CD4-positive, alpha-beta T cell (primary cell): ENCODE measurements at regions not wholly inside any gene's neighbourhood (a gene's known extent, or its start where the extent isn't known, plus 50 kb on each side); places are given as distances from the start of the nearest gene placed in this dataset.

Source experiments
- ATAC-seq: fragments of 200-7000 bp; cut with Tn5 transposase; one replicate; pipeline ENCODE4 v1.10.0; 2022; ENCODE audit warnings: mild to moderate bottlenecking; ENCODE audit not compliant: poor library complexity
- CTCF ChIA-PET: fragments of 350-600 bp; sonication (Branson Sonifier 250); formaldehyde crosslinking; loops from one replicate; lab custom pipeline; 2021; ENCODE audit warnings: antibody characterized with exemption, inconsistent platforms; lab: Charles Lee
- POLR2A ChIA-PET: fragments of 350-600 bp; sonication (Branson Sonifier 250); formaldehyde crosslinking; loops from one replicate; lab custom pipeline; 2021; ENCODE audit warnings: antibody characterized with exemption, inconsistent platforms; lab: Charles Lee
- DNase-seq, 14 experiments: peaks; one replicate each; pipeline ENCODE4 v3.0.0-alpha.2; 2013 to 2020; ENCODE audit warnings: mixed read lengths in 2 of 14
- H3K27ac ChIP-seq, 2 donors: one replicate each; pipeline versions ENCODE4 v1.5.1 to v1.7.0; 2013; ENCODE audit warnings: low read length in 2 of 2, low read depth in 1 of 2, mild to moderate bottlenecking in 1 of 2
- H3K27me3 ChIP-seq, 2 experiments: 1 replicate in 1 of 2; 2 replicates in 1 of 2; pipeline versions ENCODE4 v1.6.1 to v1.7.0; 2013; ENCODE audit warnings: low read length in 2 of 2, control low read depth in 1 of 2, mild to moderate bottlenecking in 1 of 2, moderate library complexity in 1 of 2; ENCODE audit not compliant: insufficient read depth in 2 of 2, control insufficient read depth in 1 of 2
- H3K36me3 ChIP-seq: one replicate; pipeline ENCODE4 v1.6.1; 2013; ENCODE audit warnings: low read length, control low read depth; ENCODE audit not compliant: insufficient read depth
- H3K4me1 ChIP-seq: one replicate; pipeline ENCODE4 v1.6.1; 2013; ENCODE audit warnings: low read length, control low read depth; ENCODE audit not compliant: insufficient read depth
- H3K4me3 ChIP-seq: one replicate; pipeline ENCODE4 v1.5.1; 2013; ENCODE audit warnings: mild to moderate bottlenecking, low read length, moderate library complexity
- H3K9me3 ChIP-seq, 2 experiments: 1 replicate in 1 of 2; 2 replicates in 1 of 2; pipeline versions ENCODE4 v1.6.1 to v1.7.0; 2013; ENCODE audit warnings: low read length in 2 of 2, mild to moderate bottlenecking in 2 of 2, control low read depth in 1 of 2, moderate library complexity in 1 of 2; ENCODE audit not compliant: control insufficient read depth in 1 of 2, insufficient read depth in 1 of 2
- H3K27ac Mint-ChIP-seq: one replicate; pipeline ENCODE4 v1.8.0; 2020; ENCODE audit warnings: mixed read lengths
- H3K27me3 Mint-ChIP-seq: one replicate; pipeline ENCODE4 v1.8.0; 2021; ENCODE audit warnings: mixed read lengths
- H3K36me3 Mint-ChIP-seq: one replicate; pipeline ENCODE4 v1.8.0; 2021; ENCODE audit warnings: low read depth, mixed read lengths
- H3K4me1 Mint-ChIP-seq: one replicate; pipeline ENCODE4 v1.8.0; 2021; ENCODE audit warnings: low read depth, mixed read lengths
- H3K4me3 Mint-ChIP-seq: one replicate; pipeline ENCODE4 v1.8.0; 2020; ENCODE audit warnings: mild to moderate bottlenecking, mixed read lengths
- H3K9me3 Mint-ChIP-seq: one replicate; pipeline ENCODE4 v1.8.0; 2020; ENCODE audit warnings: mixed read lengths
- CTCF ChIP-seq: fragments of 200-600 bp; IDR thresholded peaks from one replicate; pipeline ENCODE4 v1.8.0; 2022; ENCODE audit warnings: antibody characterized with exemption, mild to moderate bottlenecking
- intact Hi-C, 2 experiments: fragments of 100-400 bp; cut with DNase I in 1 of 2; cut with micrococcal nuclease in 1 of 2; formaldehyde crosslinking; loops; one replicate each; pipeline versions ENCODE4 v1.15.1 to v1.9.0; 2023 to 2025; cut with DNase I, micrococcal nuclease

- DNase-seq (no peak), ATAC-seq (no peak)
- Mint-ChIP-seq H3K4me3 (no peak overlapping the region), H3K27me3 (no peaks in the 10 kb centered on the region), H3K4me1 (no peaks in the 10 kb centered on the region), H3K9me3 (no peaks in the 10 kb centered on the region), H3K36me3 (no peaks in the 10 kb centered on the region), H3K27ac (no peak overlapping the region)
- POLR2A ChIA-PET: no interaction called here
- no peak for TF ChIP-seq CTCF
- no peaks in the 10 kb centered on the region for H3K4me1 ChIP-seq
- H3K27ac ChIP-seq: no peak overlapping the region
- no peaks in the 10 kb centered on the region for H3K36me3 ChIP-seq
- CTCF ChIA-PET: no interaction called here
- intact Hi-C loops: loop anchor here in 1 of 2 experiments (10.0 kb wide), 1 partner anchor 59 kb away; no protein-coding TSS in a partner anchor
- no peaks in the 10 kb centered on the region for H3K27me3 ChIP-seq
- H3K9me3 ChIP-seq: peaks cover 0 to 4% of the 10 kb centered on the region in 2 experiments
- H3K4me3 ChIP-seq: no peak overlapping the region
Observed at GRCh38 chr17:71085238-71086033, 916.1 kb downstream of the KCNJ2 start.

GRCh38 chr17:71089431-71089830 is 920.1 kb downstream of the KCNJ2 start:
- ATAC-seq (no peak), DNase-seq (no peak)
- Histone ChIP-seq H3K27ac (no peak overlapping the region), H3K4me3 (no peak overlapping the region), H3K9me3 (no peaks in the 10 kb centered on the region), H3K4me1 (no peaks in the 10 kb centered on the region), H3K27me3 (no peaks in the 10 kb centered on the region), H3K36me3 (no peaks in the 10 kb centered on the region)
- ChIA-PET CTCF (no interaction called here), POLR2A (no interaction called here)
- no peak overlapping the region for H3K4me3 Mint-ChIP-seq
- peaks cover 8% of the 10 kb centered on the region for H3K9me3 Mint-ChIP-seq
- intact Hi-C loops: loop anchor here in 1 of 2 experiments (10.0 kb wide), 1 partner anchor 55 kb away; no protein-coding TSS in a partner anchor
- no peaks in the 10 kb centered on the region for H3K36me3 Mint-ChIP-seq
- H3K27ac Mint-ChIP-seq: no peak overlapping the region
- H3K4me1 Mint-ChIP-seq: no peaks in the 10 kb centered on the region
- H3K27me3 Mint-ChIP-seq: no peaks in the 10 kb centered on the region
- TF ChIP-seq CTCF: no peak

- no peak overlapping the region for H3K27ac Mint-ChIP-seq
- Histone ChIP-seq H3K4me1 (no peaks in the 10 kb centered on the region), H3K9me3 (peaks cover 0 to 3% of the 10 kb centered on the region in 2 experiments), H3K4me3 (no peak overlapping the region), H3K36me3 (no peaks in the 10 kb centered on the region), H3K27ac (no peak overlapping the region), H3K27me3 (no peaks in the 10 kb centered on the region)
- H3K9me3 Mint-ChIP-seq: peaks cover 11% of the 10 kb centered on the region
- intact Hi-C loops: no loop called here
- TF ChIP-seq CTCF: no peak
- H3K36me3 Mint-ChIP-seq: no peaks in the 10 kb centered on the region
- H3K4me1 Mint-ChIP-seq: no peaks in the 10 kb centered on the region
- ATAC-seq (no peak), DNase-seq (no peak)
- no peak overlapping the region for H3K4me3 Mint-ChIP-seq
- no peaks in the 10 kb centered on the region for H3K27me3 Mint-ChIP-seq
- POLR2A ChIA-PET: no interaction called here
- CTCF ChIA-PET: no interaction called here
Observed at GRCh38 chr17:71098071-71098470, 928.7 kb downstream of the KCNJ2 start.
